Activated naive CD8-positive, alpha-beta T cell treated with anti-CD3 and anti-CD28 coated beads, Interleukin-2, amount 10 ng/mL, durations not matched to agents 7 days and 5 days (primary cell): ENCODE measurements at regions not wholly inside any gene's neighbourhood (a gene's known extent, or its start where the extent isn't known, plus 50 kb on each side); places are given as distances from the start of the nearest gene placed in this dataset.

Source experiments
- ATAC-seq: fragments of 150-1000 bp; cut with Tn5 transposase; one replicate; pipeline ENCODE4 v1.10.0; 2021; ENCODE audit warnings: low read depth, moderate library complexity
- POLR2A ChIA-PET: fragments of 350-600 bp; sonication (Branson Sonifier 250); formaldehyde crosslinking; loops from one replicate; lab custom pipeline; 2021; ENCODE audit warnings: antibody characterized with exemption; lab: Charles Lee
- DNase-seq: peaks from one replicate; pipeline ENCODE4 v3.0.0; 2021
- H3K27ac Mint-ChIP-seq: one replicate; pipeline ENCODE4 v1.8.0; 2022; ENCODE audit warnings: mild to moderate bottlenecking, mixed read lengths
- H3K27me3 Mint-ChIP-seq: one replicate; pipeline ENCODE4 v1.8.0; 2022; ENCODE audit warnings: mild to moderate bottlenecking, moderate library complexity, mixed read lengths
- H3K36me3 Mint-ChIP-seq: one replicate; pipeline ENCODE4 v1.8.0; 2021; ENCODE audit warnings: mild to moderate bottlenecking, mixed read lengths
- H3K4me1 Mint-ChIP-seq: one replicate; pipeline ENCODE4 v1.8.0; 2021; ENCODE audit warnings: mixed read lengths
- H3K4me3 Mint-ChIP-seq: one replicate; pipeline ENCODE4 v1.8.0; 2022; ENCODE audit warnings: mild to moderate bottlenecking, moderate library complexity, mixed read lengths
- H3K9me3 Mint-ChIP-seq: one replicate; pipeline ENCODE4 v1.8.0; 2021; ENCODE audit warnings: mixed read lengths

GRCh38 chr4:125891597-125892258 is 577.0 kb downstream of the FAT4 start:
- DNase-seq (no peak), ATAC-seq (no peak)
- Mint-ChIP-seq H3K27me3 (no peaks in the 10 kb centered on the region), H3K27ac (no peak overlapping the region), H3K36me3 (no peaks in the 10 kb centered on the region), H3K4me1 (no peaks in the 10 kb centered on the region), H3K9me3 (peaks cover 7% of the 10 kb centered on the region), H3K4me3 (no peak overlapping the region)
- POLR2A ChIA-PET = no interaction called here

- no peak overlapping the region for H3K27ac Mint-ChIP-seq
- ATAC-seq (no peak), DNase-seq (no peak)
- no peaks in the 10 kb centered on the region for H3K36me3 Mint-ChIP-seq
- no peak overlapping the region for H3K4me3 Mint-ChIP-seq
- no peaks in the 10 kb centered on the region for H3K4me1 Mint-ChIP-seq
- no peaks in the 10 kb centered on the region for H3K27me3 Mint-ChIP-seq
- no peaks in the 10 kb centered on the region for H3K9me3 Mint-ChIP-seq
- POLR2A ChIA-PET = no interaction called here
These were observed 590.0 kb downstream of the FAT4 start for GRCh38 chr4:125904802-125905201.

- Mint-ChIP-seq H3K27me3 (no peaks in the 10 kb centered on the region), H3K4me1 (no peaks in the 10 kb centered on the region), H3K9me3 (no peaks in the 10 kb centered on the region), H3K4me3 (no peak overlapping the region), H3K27ac (no peak overlapping the region), H3K36me3 (no peaks in the 10 kb centered on the region)
- no peak for DNase-seq
- ATAC-seq = no peak
- POLR2A ChIA-PET = no interaction called here
These were observed 596.3 kb downstream of the FAT4 start for GRCh38 chr4:125911058-125911457.

- no peaks in the 10 kb centered on the region for H3K4me1 Mint-ChIP-seq
These were observed 596.7 kb downstream of the FAT4 start for GRCh38 chr4:125911481-125911880.

GRCh38 chr4:125917559-125917958 is 602.8 kb downstream of the FAT4 start:
- H3K4me3 Mint-ChIP-seq = no peak overlapping the region
- peaks cover 2% of the 10 kb centered on the region for H3K9me3 Mint-ChIP-seq
- H3K36me3 Mint-ChIP-seq = no peaks in the 10 kb centered on the region
- no peak for DNase-seq
- no peaks in the 10 kb centered on the region for H3K4me1 Mint-ChIP-seq
- no peaks in the 10 kb centered on the region for H3K27me3 Mint-ChIP-seq
- ATAC-seq = no peak
- POLR2A ChIA-PET = no interaction called here
- H3K27ac Mint-ChIP-seq = no peak overlapping the region

More at GRCh38 chr4:125911481-125911880, 596.7 kb downstream of the FAT4 start:
- no peaks in the 10 kb centered on the region for H3K36me3 Mint-ChIP-seq
- no peak overlapping the region for H3K27ac Mint-ChIP-seq
- H3K27me3 Mint-ChIP-seq = no peaks in the 10 kb centered on the region
- POLR2A ChIA-PET = no interaction called here
- H3K4me3 Mint-ChIP-seq = no peak overlapping the region
- DNase-seq = no peak
- peaks cover 2% of the 10 kb centered on the region for H3K9me3 Mint-ChIP-seq
- ATAC-seq = no peak

GRCh38 chr4:125928652-125929051 is 613.9 kb downstream of the FAT4 start:
- no peaks in the 10 kb centered on the region for H3K4me1 Mint-ChIP-seq
- no peak overlapping the region for H3K4me3 Mint-ChIP-seq
- H3K36me3 Mint-ChIP-seq = no peaks in the 10 kb centered on the region
- DNase-seq = no peak
- no peak overlapping the region for H3K27ac Mint-ChIP-seq
- H3K27me3 Mint-ChIP-seq = no peaks in the 10 kb centered on the region
- POLR2A ChIA-PET = no interaction called here
- H3K9me3 Mint-ChIP-seq = no peaks in the 10 kb centered on the region
- no peak for ATAC-seq

- no peak overlapping the region for H3K27ac Mint-ChIP-seq
- no peaks in the 10 kb centered on the region for H3K4me1 Mint-ChIP-seq
- no peak overlapping the region for H3K4me3 Mint-ChIP-seq
- POLR2A ChIA-PET = no interaction called here
- ATAC-seq (no peak), DNase-seq (no peak)
- H3K27me3 Mint-ChIP-seq = no peaks in the 10 kb centered on the region
- H3K36me3 Mint-ChIP-seq = no peaks in the 10 kb centered on the region
- H3K9me3 Mint-ChIP-seq = peaks cover 1% of the 10 kb centered on the region
These were observed 623.8 kb downstream of the FAT4 start for GRCh38 chr4:125938541-125938940.

GRCh38 chr4:125940426-125940825 is 625.7 kb downstream of the FAT4 start:
- H3K4me1 Mint-ChIP-seq = no peaks in the 10 kb centered on the region
- peaks cover 2% of the 10 kb centered on the region for H3K9me3 Mint-ChIP-seq
- POLR2A ChIA-PET = no interaction called here
- ATAC-seq (no peak), DNase-seq (no peak)
- H3K27ac Mint-ChIP-seq = no peak overlapping the region
- no peaks in the 10 kb centered on the region for H3K27me3 Mint-ChIP-seq
- H3K36me3 Mint-ChIP-seq = no peaks in the 10 kb centered on the region
- no peak overlapping the region for H3K4me3 Mint-ChIP-seq

- ATAC-seq = no peak
- Mint-ChIP-seq H3K4me3 (no peak overlapping the region), H3K27ac (no peak overlapping the region), H3K9me3 (peaks cover 4% of the 10 kb centered on the region), H3K36me3 (no peaks in the 10 kb centered on the region), H3K4me1 (no peaks in the 10 kb centered on the region), H3K27me3 (no peaks in the 10 kb centered on the region)
- POLR2A ChIA-PET = no interaction called here
- DNase-seq = no peak
These were observed 630.2 kb downstream of the FAT4 start for GRCh38 chr4:125944966-125945365.

GRCh38 chr4:125948021-125948420 is 633.3 kb downstream of the FAT4 start:
- Mint-ChIP-seq H3K9me3 (peaks cover 4% of the 10 kb centered on the region), H3K4me3 (no peak overlapping the region), H3K4me1 (no peaks in the 10 kb centered on the region), H3K27me3 (no peaks in the 10 kb centered on the region), H3K36me3 (no peaks in the 10 kb centered on the region), H3K27ac (no peak overlapping the region)
- DNase-seq = no peak
- POLR2A ChIA-PET = no interaction called here
- no peak for ATAC-seq

- Mint-ChIP-seq H3K27me3 (no peaks in the 10 kb centered on the region), H3K36me3 (no peaks in the 10 kb centered on the region), H3K9me3 (peaks cover 1% of the 10 kb centered on the region), H3K4me3 (no peak overlapping the region), H3K27ac (no peak overlapping the region), H3K4me1 (no peaks in the 10 kb centered on the region)
- POLR2A ChIA-PET = no interaction called here
- ATAC-seq (no peak), DNase-seq (no peak)
These were observed 636.6 kb downstream of the FAT4 start for GRCh38 chr4:125951261-125951887.

GRCh38 chr4:125952631-125953030 is 637.9 kb downstream of the FAT4 start:
- Mint-ChIP-seq H3K27ac (no peak overlapping the region), H3K27me3 (no peaks in the 10 kb centered on the region), H3K36me3 (no peaks in the 10 kb centered on the region), H3K4me1 (no peaks in the 10 kb centered on the region), H3K9me3 (peaks cover 1% of the 10 kb centered on the region), H3K4me3 (no peak overlapping the region)
- DNase-seq (no peak), ATAC-seq (no peak)
- POLR2A ChIA-PET = no interaction called here

GRCh38 chr4:125956276-125956675 is 641.5 kb downstream of the FAT4 start:
- Mint-ChIP-seq H3K36me3 (no peaks in the 10 kb centered on the region), H3K27ac (no peak overlapping the region), H3K27me3 (no peaks in the 10 kb centered on the region), H3K4me3 (no peak overlapping the region), H3K4me1 (no peaks in the 10 kb centered on the region), H3K9me3 (peaks cover 1% of the 10 kb centered on the region)
- POLR2A ChIA-PET = no interaction called here
- DNase-seq (no peak), ATAC-seq (no peak)

- Mint-ChIP-seq H3K9me3 (peaks cover 9% of the 10 kb centered on the region), H3K27me3 (no peaks in the 10 kb centered on the region), H3K4me1 (no peaks in the 10 kb centered on the region), H3K27ac (no peak overlapping the region), H3K36me3 (no peaks in the 10 kb centered on the region), H3K4me3 (no peak overlapping the region)
- POLR2A ChIA-PET = no interaction called here
- ATAC-seq (no peak), DNase-seq (no peak)
These were observed 643.8 kb downstream of the FAT4 start for GRCh38 chr4:125958519-125958918.
